ENCODE measurements at regions not wholly inside any gene's neighbourhood (a gene's known extent, or its start where the extent isn't known, plus 50 kb on each side); places are given as distances from the start of the nearest gene placed in this dataset.
"Not testable (repeated sequence)": the region's sequence is repeated elsewhere in the genome, so short reads cannot be mapped to it uniquely, and the experiment has no call there.

GRCh38 chr7:67463316-67463715 is 466.7 kb downstream of the TYW1 start:
- Mint-ChIP-seq H3K27me3 (peaks cover 1% of the 10 kb centered on the region), H3K4me3 (no peak overlapping the region), H3K27ac (no peak overlapping the region), H3K4me1 (no peaks in the 10 kb centered on the region), H3K9me3 (peaks cover 11% of the 10 kb centered on the region), H3K36me3 (no peaks in the 10 kb centered on the region)

- Mint-ChIP-seq H3K4me1 (no peaks in the 10 kb centered on the region), H3K27ac (no peak overlapping the region), H3K27me3 (peaks cover 1% of the 10 kb centered on the region), H3K36me3 (no peaks in the 10 kb centered on the region), H3K9me3 (peaks cover 16% of the 10 kb centered on the region), H3K4me3 (no peak overlapping the region)
Measured at GRCh38 chr7:67463983-67464382, 467.4 kb downstream of the TYW1 start.

GRCh38 chr7:67466109-67466508 is 469.5 kb downstream of the TYW1 start:
- Mint-ChIP-seq H3K9me3 (peaks cover 16% of the 10 kb centered on the region), H3K4me1 (no peaks in the 10 kb centered on the region), H3K4me3 (no peak overlapping the region), H3K27ac (no peak overlapping the region), H3K36me3 (no peaks in the 10 kb centered on the region), H3K27me3 (peaks cover 1% of the 10 kb centered on the region)

- no peaks in the 10 kb centered on the region for H3K36me3 Mint-ChIP-seq
- peaks cover 12% of the 10 kb centered on the region for H3K9me3 Mint-ChIP-seq
- no peak overlapping the region for H3K4me3 Mint-ChIP-seq
- H3K4me1 Mint-ChIP-seq = no peaks in the 10 kb centered on the region
- H3K27ac Mint-ChIP-seq = no peak overlapping the region
- H3K27me3 Mint-ChIP-seq = no peaks in the 10 kb centered on the region
Measured at GRCh38 chr7:67470256-67470751, 473.7 kb downstream of the TYW1 start.

GRCh38 chr7:67475293-67475692 is 478.7 kb downstream of the TYW1 start:
- H3K9me3 Mint-ChIP-seq = no peaks in the 10 kb centered on the region
- H3K27me3 Mint-ChIP-seq = no peaks in the 10 kb centered on the region

GRCh38 chr7:67478066-67478465 is 481.4 kb downstream of the TYW1 start:
- no peak overlapping the region for H3K27ac Mint-ChIP-seq
- no peaks in the 10 kb centered on the region for H3K4me1 Mint-ChIP-seq
- H3K36me3 Mint-ChIP-seq = no peaks in the 10 kb centered on the region
- no peak overlapping the region for H3K4me3 Mint-ChIP-seq
- H3K27me3 Mint-ChIP-seq = no peaks in the 10 kb centered on the region
- no peaks in the 10 kb centered on the region for H3K9me3 Mint-ChIP-seq

More at GRCh38 chr7:67475293-67475692, 478.7 kb downstream of the TYW1 start:
- no peaks in the 10 kb centered on the region for H3K36me3 Mint-ChIP-seq
- H3K4me3 Mint-ChIP-seq = no peak overlapping the region
- no peak overlapping the region for H3K27ac Mint-ChIP-seq
- no peaks in the 10 kb centered on the region for H3K4me1 Mint-ChIP-seq

- Mint-ChIP-seq H3K27ac (no peak overlapping the region), H3K27me3 (peaks cover 5% of the 10 kb centered on the region), H3K4me3 (no peak overlapping the region), H3K4me1 (peaks cover 9% of the 10 kb centered on the region), H3K36me3 (no peaks in the 10 kb centered on the region), H3K9me3 (no peaks in the 10 kb centered on the region)
Measured at GRCh38 chr7:67484244-67484751, 487.7 kb downstream of the TYW1 start.

- Mint-ChIP-seq H3K9me3 (peaks cover 5% of the 10 kb centered on the region), H3K27me3 (peaks cover 5% of the 10 kb centered on the region), H3K4me3 (no peak overlapping the region), H3K36me3 (no peaks in the 10 kb centered on the region), H3K27ac (no peak overlapping the region), H3K4me1 (peaks cover 9% of the 10 kb centered on the region)
Measured at GRCh38 chr7:67486401-67486800, 489.8 kb downstream of the TYW1 start.

- Mint-ChIP-seq H3K27me3 (peaks cover 5% of the 10 kb centered on the region), H3K4me1 (peaks cover 9% of the 10 kb centered on the region), H3K9me3 (peaks cover 5% of the 10 kb centered on the region), H3K27ac (no peak overlapping the region), H3K4me3 (no peak overlapping the region), H3K36me3 (no peaks in the 10 kb centered on the region)
Measured at GRCh38 chr7:67487316-67487715, 490.7 kb downstream of the TYW1 start.

- peaks cover 3% of the 10 kb centered on the region for H3K27me3 Mint-ChIP-seq
- H3K4me3 Mint-ChIP-seq = no peak overlapping the region
- H3K36me3 Mint-ChIP-seq = no peaks in the 10 kb centered on the region
- H3K4me1 Mint-ChIP-seq = peaks cover 3% of the 10 kb centered on the region
- no peak overlapping the region for H3K27ac Mint-ChIP-seq
- peaks cover 5% of the 10 kb centered on the region for H3K9me3 Mint-ChIP-seq
Measured at GRCh38 chr7:67489881-67490280, 493.2 kb downstream of the TYW1 start.

- H3K27ac Mint-ChIP-seq = no peak overlapping the region
- no peaks in the 10 kb centered on the region for H3K36me3 Mint-ChIP-seq
- H3K27me3 Mint-ChIP-seq = peaks cover 5% of the 10 kb centered on the region
- peaks cover 5% of the 10 kb centered on the region for H3K9me3 Mint-ChIP-seq
- H3K4me3 Mint-ChIP-seq = no peak overlapping the region
- no peaks in the 10 kb centered on the region for H3K4me1 Mint-ChIP-seq
Measured at GRCh38 chr7:67493366-67493765, 496.7 kb downstream of the TYW1 start.

GRCh38 chr7:67496589-67496988 is 500.0 kb downstream of the TYW1 start:
- H3K27me3 Mint-ChIP-seq = peaks cover 5% of the 10 kb centered on the region
- no peaks in the 10 kb centered on the region for H3K9me3 Mint-ChIP-seq
- no peak overlapping the region for H3K27ac Mint-ChIP-seq
- no peaks in the 10 kb centered on the region for H3K4me1 Mint-ChIP-seq
- no peaks in the 10 kb centered on the region for H3K36me3 Mint-ChIP-seq
- H3K4me3 Mint-ChIP-seq = no peak overlapping the region

- peak overlapping the region; percentile 8 for H3K27ac Mint-ChIP-seq
- not testable (repeated sequence) for H3K27me3 Mint-ChIP-seq, H3K36me3 Mint-ChIP-seq, H3K9me3 Mint-ChIP-seq, H3K4me3 Mint-ChIP-seq, H3K4me1 Mint-ChIP-seq
Measured at GRCh38 chr7:67497914-67498313, 501.3 kb downstream of the TYW1 start.

GRCh38 chr7:67502929-67503328 is 506.3 kb downstream of the TYW1 start:
- Mint-ChIP-seq H3K36me3 (no peaks in the 10 kb centered on the region), H3K9me3 (no peaks in the 10 kb centered on the region), H3K27me3 (no peaks in the 10 kb centered on the region), H3K4me3 (no peak overlapping the region), H3K4me1 (no peaks in the 10 kb centered on the region), H3K27ac (no peak overlapping the region)

GRCh38 chr7:67505449-67505848 is 508.8 kb downstream of the TYW1 start:
- no peaks in the 10 kb centered on the region for H3K4me1 Mint-ChIP-seq
- no peak overlapping the region for H3K27ac Mint-ChIP-seq
- H3K4me3 Mint-ChIP-seq = no peak overlapping the region
- H3K36me3 Mint-ChIP-seq = no peaks in the 10 kb centered on the region
- no peaks in the 10 kb centered on the region for H3K9me3 Mint-ChIP-seq
- no peaks in the 10 kb centered on the region for H3K27me3 Mint-ChIP-seq

GRCh38 chr7:67512481-67512880 is 515.8 kb downstream of the TYW1 start:
- Mint-ChIP-seq H3K27ac (no peak overlapping the region), H3K4me3 (no peak overlapping the region), H3K27me3 (no peaks in the 10 kb centered on the region), H3K36me3 (no peaks in the 10 kb centered on the region), H3K9me3 (no peaks in the 10 kb centered on the region), H3K4me1 (no peaks in the 10 kb centered on the region)

GRCh38 chr7:67518580-67518979 is 521.9 kb downstream of the TYW1 start:
- no peaks in the 10 kb centered on the region for H3K36me3 Mint-ChIP-seq
- H3K27ac Mint-ChIP-seq = no peak overlapping the region

More at GRCh38 chr7:67518580-67518979, 521.9 kb downstream of the TYW1 start:
- no peak overlapping the region for H3K4me3 Mint-ChIP-seq
- H3K9me3 Mint-ChIP-seq = no peaks in the 10 kb centered on the region
- no peaks in the 10 kb centered on the region for H3K4me1 Mint-ChIP-seq
- H3K27me3 Mint-ChIP-seq = peaks cover 1% of the 10 kb centered on the region
